GM12891 (cell line): ENCODE measurements at regions not wholly inside any gene's neighbourhood (a gene's known extent, or its start where the extent isn't known, plus 50 kb on each side); places are given as distances from the start of the nearest gene placed in this dataset.

ENCODE experiments used
- DNase-seq: peaks from one replicate; pipeline ENCODE4 v3.0.0; 2011; ENCODE audit warnings: low spot score; ENCODE audit not compliant: insufficient read length
- FAIRE-seq: peaks from 2 replicates; lab custom pipeline; 2011; peaks lifted over from hg19 to GRCh38; lab: Jason Lieb, UNC
- PAX5 ChIP-seq: IDR thresholded peaks from 2 replicates; pipeline ENCODE4 v1.6.1; 2011; ENCODE audit warnings: low read length, moderate library complexity, mild to moderate bottlenecking; ENCODE audit not compliant: insufficient read depth, severe bottlenecking
- POLR2A ChIP-seq: IDR thresholded peaks from 2 replicates; pipeline ENCODE4 v1.6.1; 2011; ENCODE audit warnings: low read depth, low read length, control low read depth
- POLR2AphosphoS5 ChIP-seq: IDR thresholded peaks from 2 replicates; pipeline ENCODE4 v1.6.1; 2011; ENCODE audit warnings: low read depth, low read length, control low read depth
- POU2F2 ChIP-seq: IDR thresholded peaks from 2 replicates; pipeline ENCODE4 v1.6.1; 2011; ENCODE audit warnings: low read depth, mild to moderate bottlenecking, control low read depth, low read length, moderate library complexity
- SPI1 ChIP-seq: IDR thresholded peaks from 2 replicates; pipeline ENCODE4 v1.6.1; 2011; ENCODE audit warnings: low read depth, low read length, control low read depth
- TAF1 ChIP-seq: IDR thresholded peaks from 2 replicates; pipeline ENCODE4 v1.6.1; 2011; ENCODE audit warnings: low read depth, low read length, control low read depth

GRCh38 chr2:6222296-6222695 is 530.1 kb downstream of the SOX11 start:
- DNase-seq (no peak), FAIRE-seq (peak; percentile 9)
- TF ChIP-seq POU2F2 (no peak), POLR2A (no peak), PAX5 (no peak), TAF1 (no peak), POLR2AphosphoS5 (no peak), SPI1 (no peak)

GRCh38 chr2:6224267-6224666 is 532.1 kb downstream of the SOX11 start:
- TF ChIP-seq PAX5: no peak
- TF ChIP-seq SPI1: peak; percentile 76
- peak; percentile 92 for FAIRE-seq
- DNase-seq: no peak

GRCh38 chr2:6228251-6228650 is 536.1 kb downstream of the SOX11 start:
- DNase-seq (no peak), FAIRE-seq (no peak)
- TF ChIP-seq SPI1 (no peak), PAX5 (no peak), POLR2A (no peak), TAF1 (no peak), POU2F2 (no peak), POLR2AphosphoS5 (no peak)

- FAIRE-seq (no peak), DNase-seq (no peak)
- TF ChIP-seq SPI1 (no peak), POLR2A (no peak), POLR2AphosphoS5 (no peak), TAF1 (no peak), PAX5 (no peak), POU2F2 (no peak)
These were observed 539.0 kb downstream of the SOX11 start for GRCh38 chr2:6231166-6231565.

GRCh38 chr2:6233993-6234392 is 541.8 kb downstream of the SOX11 start:
- no peak for DNase-seq
- no peak for FAIRE-seq
- TF ChIP-seq TAF1 (no peak), SPI1 (no peak), POLR2AphosphoS5 (no peak), POLR2A (no peak), POU2F2 (no peak), PAX5 (no peak)

- no peak for FAIRE-seq
- DNase-seq: no peak
- TF ChIP-seq POLR2AphosphoS5: no peak
- no peak for TF ChIP-seq POU2F2
- no peak for TF ChIP-seq SPI1
- no peak for TF ChIP-seq TAF1
- no peak for TF ChIP-seq POLR2A
- no peak for TF ChIP-seq PAX5
These were observed 542.5 kb downstream of the SOX11 start for GRCh38 chr2:6234702-6235101.

- no peak for FAIRE-seq
- no peak for TF ChIP-seq PAX5
- no peak for TF ChIP-seq POLR2A
- no peak for TF ChIP-seq SPI1
- no peak for TF ChIP-seq TAF1
- no peak for TF ChIP-seq POLR2AphosphoS5
- TF ChIP-seq POU2F2: no peak
- DNase-seq: no peak
These were observed 544.1 kb downstream of the SOX11 start for GRCh38 chr2:6236317-6236716.

- no peak for TF ChIP-seq PAX5
- TF ChIP-seq POU2F2: no peak
- TF ChIP-seq TAF1: no peak
- no peak for TF ChIP-seq SPI1
- TF ChIP-seq POLR2AphosphoS5: no peak
- no peak for TF ChIP-seq POLR2A
- FAIRE-seq: no peak
- no peak for DNase-seq
These were observed 545.0 kb downstream of the SOX11 start for GRCh38 chr2:6237039-6237660.

GRCh38 chr2:6249557-6249956 is 557.4 kb downstream of the SOX11 start:
- TF ChIP-seq POU2F2: no peak
- TF ChIP-seq POLR2AphosphoS5: no peak
- TF ChIP-seq POLR2A: no peak
- no peak for TF ChIP-seq TAF1
- no peak for TF ChIP-seq PAX5
- no peak for TF ChIP-seq SPI1
- no peak for FAIRE-seq
- DNase-seq: no peak

GRCh38 chr2:6254441-6254840 is 562.3 kb downstream of the SOX11 start:
- FAIRE-seq (no peak), DNase-seq (no peak)
- TF ChIP-seq POU2F2 (no peak), POLR2AphosphoS5 (no peak), TAF1 (no peak), POLR2A (no peak), SPI1 (no peak), PAX5 (no peak)
